GM12864 (cell line): ENCODE measurements at regions not wholly inside any gene's neighbourhood (a gene's known extent, or its start where the extent isn't known, plus 50 kb on each side); places are given as distances from the start of the nearest gene placed in this dataset.

ENCODE experiments used
- DNase-seq: peaks from one replicate; pipeline ENCODE4 v3.0.0-alpha.2; 2011; ENCODE audit warnings: low read depth
- H3K4me3 ChIP-seq: 2 replicates; pipeline ENCODE4 v1.5.1; 2011; ENCODE audit warnings: mild to moderate bottlenecking, low read depth, low read length, control low read depth
- CTCF ChIP-seq: IDR thresholded peaks from 2 replicates; pipeline ENCODE4 v1.5.1; 2011; ENCODE audit warnings: low read depth, mild to moderate bottlenecking, moderate library complexity, low read length, control low read depth, inconsistent platforms; ENCODE audit errors: missing control alignments

- no peak for TF ChIP-seq CTCF
- no peak overlapping the region for H3K4me3 ChIP-seq
- DNase-seq, result no peak
These were observed 1025.7 kb upstream of the RAG2 start for GRCh38 chr11:37623778-37624177.

GRCh38 chr11:37621662-37622061, 1023.6 kb upstream of the RAG2 start:
- H3K4me3 ChIP-seq, result no peak overlapping the region
- no peak for TF ChIP-seq CTCF
- no peak for DNase-seq

DNA sequence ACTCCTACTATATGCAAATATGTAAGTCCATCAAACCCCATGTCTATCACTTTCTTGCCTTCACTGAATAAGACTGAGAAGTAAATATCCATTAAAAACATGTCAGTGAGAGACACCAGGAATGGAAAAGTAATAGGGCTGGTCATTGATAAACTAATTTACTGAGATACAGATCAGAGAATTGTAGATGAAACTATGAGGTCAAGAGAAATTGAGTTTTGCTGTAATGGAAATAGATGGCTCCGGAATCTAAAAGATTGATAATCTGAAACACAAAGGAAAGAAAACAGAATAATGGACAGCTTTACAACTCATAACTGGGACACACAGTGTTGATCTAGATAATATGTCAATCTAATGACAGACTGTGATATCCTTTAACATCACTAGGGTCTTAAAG, 1018.3 kb upstream of the RAG2 start:
- DNase-seq, result no peak
- TF ChIP-seq CTCF, result no peak
- no peak overlapping the region for H3K4me3 ChIP-seq

DNA sequence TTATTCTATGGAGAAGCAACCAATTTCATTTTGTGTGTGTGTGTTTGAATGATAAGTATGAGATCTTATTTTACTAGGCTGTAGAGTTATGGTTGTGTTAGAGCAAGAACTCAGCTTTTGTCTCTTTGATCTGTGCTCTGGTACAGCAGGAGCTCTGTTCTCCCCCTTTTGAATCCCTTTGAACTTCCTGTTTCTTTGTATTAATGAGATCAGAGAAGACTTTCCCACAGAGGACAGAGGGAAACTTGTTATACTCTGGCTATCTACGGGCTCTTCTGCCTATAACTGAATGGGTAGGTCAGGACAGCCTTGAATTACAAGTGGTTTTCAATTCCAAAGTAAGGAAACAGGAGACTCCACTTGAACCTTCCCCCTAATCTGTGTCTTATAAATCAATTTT, 1015.0 kb upstream of the RAG2 start:
- no peak overlapping the region for H3K4me3 ChIP-seq
- no peak for DNase-seq
- TF ChIP-seq CTCF, result no peak

DNA sequence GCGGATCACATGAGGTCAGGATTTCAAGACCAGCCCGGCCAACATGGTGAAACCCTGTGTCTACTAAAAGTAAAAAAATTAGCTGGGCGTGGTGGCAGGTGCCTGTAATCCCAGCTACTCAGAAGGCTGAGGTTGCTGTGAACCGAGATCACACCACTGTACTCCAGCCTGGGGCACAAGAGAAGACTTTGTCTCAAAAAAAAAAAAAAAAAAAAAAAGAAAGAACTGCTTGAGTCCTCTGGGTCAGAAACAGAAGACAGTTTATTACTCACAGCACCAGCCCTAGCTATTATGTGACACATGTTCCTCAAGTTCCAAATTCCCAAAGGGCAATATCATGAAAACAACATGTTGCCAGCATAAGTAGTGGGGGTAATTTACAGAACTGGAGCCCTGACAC, 1014.1 kb upstream of the RAG2 start:
- DNase-seq, result no peak
- TF ChIP-seq CTCF, result no peak
- H3K4me3 ChIP-seq, result no peak overlapping the region

DNA sequence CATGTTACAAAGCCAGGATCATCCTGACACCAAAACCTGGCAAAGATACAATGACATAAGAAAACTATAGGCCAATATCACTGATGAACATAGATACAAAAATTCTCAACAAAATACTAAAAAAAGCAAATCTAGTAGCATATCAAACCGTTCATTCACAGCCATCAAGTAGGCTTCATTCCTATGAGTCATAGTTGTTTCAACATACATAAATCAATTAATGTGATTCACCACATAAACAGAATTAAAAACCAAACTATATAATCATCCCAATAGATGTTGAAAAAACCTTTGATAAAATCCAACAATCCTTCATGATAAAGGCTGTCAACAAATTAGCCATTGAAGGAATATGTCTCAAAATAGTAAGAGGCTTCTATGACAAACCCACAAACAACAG, 1007.2 kb upstream of the RAG2 start:
- no peak for DNase-seq
- no peak for TF ChIP-seq CTCF
- H3K4me3 ChIP-seq, result no peak overlapping the region

GRCh38 chr11:37598381-37598780, 1000.3 kb upstream of the RAG2 start:
- TF ChIP-seq CTCF, result no peak
- no peak overlapping the region for H3K4me3 ChIP-seq
- DNase-seq, result no peak
